CD4-positive, alpha-beta memory T cell (primary cell): ENCODE measurements at regions not wholly inside any gene's neighbourhood (a gene's known extent, or its start where the extent isn't known, plus 50 kb on each side); places are given as distances from the start of the nearest gene placed in this dataset.
"Not testable (repeated sequence)": the region's sequence is repeated elsewhere in the genome, so short reads cannot be mapped to it uniquely, and the experiment has no call there.

Experiments
- CTCF ChIA-PET: fragments of 350-600 bp; sonication (Branson Sonifier 250); formaldehyde crosslinking; loops from one replicate; lab custom pipeline; 2021; ENCODE audit warnings: inconsistent platforms; ENCODE audit not compliant: partially characterized antibody; lab: Charles Lee
- POLR2A ChIA-PET: fragments of 350-600 bp; sonication (Branson Sonifier 250); formaldehyde crosslinking; loops from one replicate; lab custom pipeline; 2021; ENCODE audit not compliant: partially characterized antibody; lab: Charles Lee
- DNase-seq, 5 donors: peaks; one replicate each; pipeline versions ENCODE4 v3.0.0 to v3.0.0-alpha.2; 2020 to 2022; ENCODE audit warnings: mixed read lengths in 1 of 5
- H3K27ac ChIP-seq: one replicate; pipeline ENCODE4 v1.7.0; 2013; ENCODE audit warnings: low read depth, low read length
- H3K27me3 ChIP-seq: 2 replicates; pipeline ENCODE4 v1.7.0; 2013; ENCODE audit warnings: mild to moderate bottlenecking, low read length, moderate library complexity; ENCODE audit not compliant: insufficient read depth
- H3K36me3 ChIP-seq: 2 replicates; pipeline ENCODE4 v1.7.0; 2013; ENCODE audit warnings: mild to moderate bottlenecking, low read length, moderate library complexity; ENCODE audit not compliant: insufficient read depth
- H3K4me1 ChIP-seq: 2 replicates; pipeline ENCODE4 v1.7.0; 2013; ENCODE audit warnings: mild to moderate bottlenecking, low read length, moderate library complexity; ENCODE audit not compliant: insufficient read depth
- H3K4me3 ChIP-seq, 2 donors: one replicate each; pipeline ENCODE4 v1.7.0; 2013; ENCODE audit warnings: low read length in 2 of 2, mild to moderate bottlenecking in 1 of 2
- H3K9me3 ChIP-seq, 2 donors: one replicate each; pipeline ENCODE4 v1.7.0; 2013; ENCODE audit warnings: low read length in 2 of 2, control low read depth in 1 of 2; ENCODE audit not compliant: control insufficient read depth in 1 of 2
- H3K27ac Mint-ChIP-seq, 7 donors: one replicate each; pipeline ENCODE4 v1.8.0; 2020 to 2021; ENCODE audit warnings: mixed read lengths in 7 of 7, mild to moderate bottlenecking in 6 of 7, inconsistent platforms in 3 of 7, moderate library complexity in 3 of 7
- H3K27me3 Mint-ChIP-seq, 2 donors: one replicate each; pipeline ENCODE4 v1.8.0; 2020 to 2021; ENCODE audit warnings: mixed read lengths in 2 of 2
- H3K36me3 Mint-ChIP-seq, 2 donors: one replicate each; pipeline ENCODE4 v1.8.0; 2020 to 2021; ENCODE audit warnings: mixed read lengths in 2 of 2, inconsistent platforms in 1 of 2, mild to moderate bottlenecking in 1 of 2
- H3K4me1 Mint-ChIP-seq, 4 donors: one replicate each; pipeline ENCODE4 v1.8.0; 2020 to 2021; ENCODE audit warnings: mixed read lengths in 4 of 4, mild to moderate bottlenecking in 1 of 4
- H3K4me3 Mint-ChIP-seq, 8 donors: one replicate each; pipeline ENCODE4 v1.8.0; 2020 to 2021; ENCODE audit warnings: mixed read lengths in 8 of 8, mild to moderate bottlenecking in 7 of 8, moderate library complexity in 6 of 8, inconsistent platforms in 3 of 8
- H3K9me3 Mint-ChIP-seq, 8 donors: one replicate each; pipeline ENCODE4 v1.8.0; 2020 to 2021; ENCODE audit warnings: mixed read lengths in 8 of 8, mild to moderate bottlenecking in 5 of 8, inconsistent platforms in 3 of 8, moderate library complexity in 1 of 8
- intact Hi-C: fragments of 100-400 bp; cut with micrococcal nuclease; formaldehyde crosslinking; loops from one replicate; pipeline ENCODE4 v1.15.1; 2023

DNA sequence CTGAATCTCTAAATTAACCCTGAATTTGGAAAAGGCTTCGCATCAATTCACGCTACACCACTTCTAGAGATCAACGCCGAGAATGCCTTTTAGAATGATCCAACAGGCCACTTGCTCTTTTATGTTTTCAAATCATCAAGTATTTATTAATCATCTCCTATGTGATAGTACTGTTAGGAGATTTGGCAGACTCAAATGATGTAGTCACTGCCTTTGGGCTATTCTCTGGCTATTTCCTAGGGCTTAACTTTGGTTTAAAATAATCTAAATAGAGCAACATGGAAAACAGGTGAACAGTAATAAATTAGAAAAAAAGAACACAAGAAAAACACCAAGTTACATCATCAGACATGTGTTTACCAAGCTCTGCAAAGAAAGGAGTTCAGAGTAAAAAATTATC is 140.3 kb downstream of the TENT5A start:
- H3K4me1 ChIP-seq, result no peaks in the 10 kb centered on the region
- no peak overlapping the region for H3K4me3 Mint-ChIP-seq

GRCh38 chr6:81609736-81610135 is 142.7 kb downstream of the TENT5A start:
- Mint-ChIP-seq H3K9me3 (peaks cover 0 to 9% (median 0%) of the 10 kb centered on the region in 8 donors), H3K4me3 (no peak overlapping the region), H3K36me3 (no peaks in the 10 kb centered on the region), H3K27me3 (no peaks in the 10 kb centered on the region), H3K4me1 (no peaks in the 10 kb centered on the region), H3K27ac (no peak overlapping the region)
- no peaks in the 10 kb centered on the region for H3K9me3 ChIP-seq
- DNase-seq, result no peak
- no peaks in the 10 kb centered on the region for H3K4me1 ChIP-seq
- no peak overlapping the region for H3K27ac ChIP-seq
- intact Hi-C loops, result no loop called here
- H3K4me3 ChIP-seq, result no peak overlapping the region
- H3K36me3 ChIP-seq, result no peaks in the 10 kb centered on the region
- H3K27me3 ChIP-seq, result no peaks in the 10 kb centered on the region
- ChIA-PET CTCF (no interaction called here), POLR2A (no interaction called here)

More for the DNA sequence above, 140.3 kb downstream of the TENT5A start:
- no peak overlapping the region for H3K4me3 ChIP-seq
- DNase-seq, result no peak
- H3K27me3 Mint-ChIP-seq, result no peaks in the 10 kb centered on the region
- H3K27ac Mint-ChIP-seq, result no peak overlapping the region
- CTCF ChIA-PET, result no interaction called here
- H3K27ac ChIP-seq, result no peak overlapping the region
- H3K9me3 ChIP-seq, result no peaks in the 10 kb centered on the region
- H3K36me3 ChIP-seq, result no peaks in the 10 kb centered on the region
- peaks cover 0 to 2% (median 0%) of the 10 kb centered on the region in 8 donors for H3K9me3 Mint-ChIP-seq
- intact Hi-C loops, result no loop called here
- no peaks in the 10 kb centered on the region for H3K36me3 Mint-ChIP-seq
- H3K4me1 Mint-ChIP-seq, result no peaks in the 10 kb centered on the region
- POLR2A ChIA-PET, result no interaction called here
- H3K27me3 ChIP-seq, result no peaks in the 10 kb centered on the region

GRCh38 chr6:81608776-81609175 is 143.7 kb downstream of the TENT5A start:
- Histone ChIP-seq H3K9me3 (no peaks in the 10 kb centered on the region), H3K27ac (no peak overlapping the region), H3K36me3 (no peaks in the 10 kb centered on the region), H3K27me3 (no peaks in the 10 kb centered on the region), H3K4me1 (no peaks in the 10 kb centered on the region), H3K4me3 (no peak overlapping the region)
- Mint-ChIP-seq H3K27ac (no peak overlapping the region), H3K4me1 (no peaks in the 10 kb centered on the region), H3K36me3 (no peaks in the 10 kb centered on the region), H3K9me3 (peaks cover 0 to 10% (median 0%) of the 10 kb centered on the region in 8 donors), H3K4me3 (no peak overlapping the region), H3K27me3 (no peaks in the 10 kb centered on the region)
- DNase-seq, result no peak
- ChIA-PET POLR2A (no interaction called here), CTCF (no interaction called here)
- intact Hi-C loops, result no loop called here

DNA sequence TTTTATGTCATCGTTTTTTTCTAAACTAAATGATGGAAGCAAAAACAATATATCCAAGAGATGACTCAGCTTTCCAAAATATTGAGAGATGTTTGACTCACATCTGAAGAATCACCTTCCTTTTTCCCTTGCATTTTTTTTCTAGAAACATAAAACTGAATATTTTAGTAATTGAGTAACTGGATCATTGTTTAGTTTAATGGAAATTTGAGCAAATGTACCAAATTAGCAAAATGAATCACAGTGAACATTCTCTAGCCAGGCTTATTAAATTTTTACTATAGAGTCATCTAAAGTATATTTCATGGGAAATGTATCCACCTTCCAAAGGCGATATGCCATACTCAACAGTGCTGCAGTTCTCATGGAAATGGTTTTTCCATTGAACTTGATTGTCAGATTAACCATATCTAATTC is 145.5 kb downstream of the TENT5A start:
- Histone ChIP-seq H3K9me3 (no peaks in the 10 kb centered on the region), H3K4me1 (no peaks in the 10 kb centered on the region), H3K27me3 (no peaks in the 10 kb centered on the region), H3K27ac (no peak overlapping the region), H3K36me3 (no peaks in the 10 kb centered on the region), H3K4me3 (no peak overlapping the region)
- intact Hi-C loops, result no loop called here
- H3K36me3 Mint-ChIP-seq, result no peaks in the 10 kb centered on the region
- DNase-seq, result no peak
- peaks cover 0 to 17% (median under 1%) of the 10 kb centered on the region in 8 donors for H3K9me3 Mint-ChIP-seq
- no peak overlapping the region for H3K4me3 Mint-ChIP-seq
- peaks cover 0 to 3% of the 10 kb centered on the region in 2 donors for H3K27me3 Mint-ChIP-seq
- no peaks in the 10 kb centered on the region for H3K4me1 Mint-ChIP-seq
- ChIA-PET POLR2A (no interaction called here), CTCF (no interaction called here)
- no peak overlapping the region for H3K27ac Mint-ChIP-seq

DNA sequence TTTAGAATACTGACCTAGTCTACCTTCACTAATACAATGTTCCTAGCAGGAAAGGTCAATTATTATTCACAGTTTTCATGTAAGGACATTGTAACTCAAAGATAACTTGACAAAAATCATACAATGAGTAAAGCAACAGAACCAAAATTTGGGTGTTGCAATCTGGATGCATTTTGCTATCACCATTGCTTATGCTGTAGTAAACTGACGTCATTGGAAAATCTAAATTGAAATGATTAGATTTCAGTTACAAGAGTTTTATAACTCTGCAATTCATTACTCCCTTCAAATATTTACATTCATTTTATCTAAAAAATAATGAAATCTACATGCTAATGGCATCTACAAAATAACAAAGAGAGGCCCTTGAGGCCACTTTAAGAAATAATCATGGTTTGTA is 147.0 kb downstream of the TENT5A start:
- H3K4me1 Mint-ChIP-seq, result no peaks in the 10 kb centered on the region
- CTCF ChIA-PET, result no interaction called here
- no peak overlapping the region for H3K4me3 Mint-ChIP-seq
- Histone ChIP-seq H3K36me3 (no peaks in the 10 kb centered on the region), H3K4me3 (no peak overlapping the region), H3K4me1 (no peaks in the 10 kb centered on the region), H3K27ac (no peak overlapping the region), H3K27me3 (no peaks in the 10 kb centered on the region), H3K9me3 (no peaks in the 10 kb centered on the region)
- no peak overlapping the region for H3K27ac Mint-ChIP-seq
- intact Hi-C loops, result no loop called here
- no peak for DNase-seq
- peaks cover 0 to 3% of the 10 kb centered on the region in 2 donors for H3K27me3 Mint-ChIP-seq
- H3K36me3 Mint-ChIP-seq, result no peaks in the 10 kb centered on the region
- H3K9me3 Mint-ChIP-seq, result peaks cover 0 to 21% (median under 1%) of the 10 kb centered on the region in 8 donors
- POLR2A ChIA-PET, result no interaction called here

- Histone ChIP-seq H3K4me1 (no peaks in the 10 kb centered on the region), H3K27me3 (no peaks in the 10 kb centered on the region), H3K9me3 (no peaks in the 10 kb centered on the region), H3K27ac (no peak overlapping the region), H3K4me3 (no peak overlapping the region), H3K36me3 (no peaks in the 10 kb centered on the region)
- Mint-ChIP-seq H3K4me3 (no peak overlapping the region), H3K36me3 (no peaks in the 10 kb centered on the region), H3K9me3 (peaks cover 0 to 22% (median under 1%) of the 10 kb centered on the region in 8 donors), H3K27me3 (peaks cover 0 to 3% of the 10 kb centered on the region in 2 donors), H3K27ac (no peak overlapping the region), H3K4me1 (no peaks in the 10 kb centered on the region)
- ChIA-PET POLR2A (no interaction called here), CTCF (no interaction called here)
- intact Hi-C loops, result no loop called here
- no peak for DNase-seq
Measured at GRCh38 chr6:81601918-81602317, 150.6 kb downstream of the TENT5A start.

- H3K27me3 Mint-ChIP-seq, H3K36me3 Mint-ChIP-seq, H3K27ac ChIP-seq, CTCF ChIA-PET, H3K4me3 Mint-ChIP-seq, H3K27me3 ChIP-seq, H3K4me1 Mint-ChIP-seq, H3K4me1 ChIP-seq, H3K4me3 ChIP-seq, intact Hi-C loops, H3K36me3 ChIP-seq, H3K9me3 ChIP-seq, H3K27ac Mint-ChIP-seq, DNase-seq, POLR2A ChIA-PET: not testable (repeated sequence)
- peaks cover 0 to 28% (median under 1%) of the 10 kb centered on the region in 8 donors for H3K9me3 Mint-ChIP-seq
Measured at GRCh38 chr6:81600488-81600887, 152.0 kb downstream of the TENT5A start.

- Histone ChIP-seq H3K27ac (no peak overlapping the region), H3K4me1 (no peaks in the 10 kb centered on the region), H3K27me3 (no peaks in the 10 kb centered on the region), H3K4me3 (no peak overlapping the region), H3K9me3 (no peaks in the 10 kb centered on the region), H3K36me3 (no peaks in the 10 kb centered on the region)
- no peaks in the 10 kb centered on the region for H3K27me3 Mint-ChIP-seq
- no peak overlapping the region for H3K27ac Mint-ChIP-seq
- no peaks in the 10 kb centered on the region for H3K4me1 Mint-ChIP-seq
- DNase-seq, result no peak
- ChIA-PET POLR2A (no interaction called here), CTCF (no interaction called here)
- H3K9me3 Mint-ChIP-seq, result peaks cover 0 to 13% (median 5%) of the 10 kb centered on the region in 8 donors
- intact Hi-C loops, result no loop called here
- no peaks in the 10 kb centered on the region for H3K36me3 Mint-ChIP-seq
- no peak overlapping the region for H3K4me3 Mint-ChIP-seq
Measured at GRCh38 chr6:81594501-81594900, 158.0 kb downstream of the TENT5A start.
